CD4-positive, alpha-beta T cell (primary cell): ENCODE measurements at regions not wholly inside any gene's neighbourhood (a gene's known extent, or its start where the extent isn't known, plus 50 kb on each side); places are given as distances from the start of the nearest gene placed in this dataset.

Source experiments
- ATAC-seq: fragments of 200-7000 bp; cut with Tn5 transposase; one replicate; pipeline ENCODE4 v1.10.0; 2022; ENCODE audit warnings: mild to moderate bottlenecking; ENCODE audit not compliant: poor library complexity
- CTCF ChIA-PET: fragments of 350-600 bp; sonication (Branson Sonifier 250); formaldehyde crosslinking; loops from one replicate; lab custom pipeline; 2021; ENCODE audit warnings: antibody characterized with exemption, inconsistent platforms; lab: Charles Lee
- POLR2A ChIA-PET: fragments of 350-600 bp; sonication (Branson Sonifier 250); formaldehyde crosslinking; loops from one replicate; lab custom pipeline; 2021; ENCODE audit warnings: antibody characterized with exemption, inconsistent platforms; lab: Charles Lee
- DNase-seq, 14 experiments: peaks; one replicate each; pipeline ENCODE4 v3.0.0-alpha.2; 2013 to 2020; ENCODE audit warnings: mixed read lengths in 2 of 14
- H3K27ac ChIP-seq, 2 donors: one replicate each; pipeline versions ENCODE4 v1.5.1 to v1.7.0; 2013; ENCODE audit warnings: low read length in 2 of 2, low read depth in 1 of 2, mild to moderate bottlenecking in 1 of 2
- H3K27me3 ChIP-seq, 2 experiments: 1 replicate in 1 of 2; 2 replicates in 1 of 2; pipeline versions ENCODE4 v1.6.1 to v1.7.0; 2013; ENCODE audit warnings: low read length in 2 of 2, control low read depth in 1 of 2, mild to moderate bottlenecking in 1 of 2, moderate library complexity in 1 of 2; ENCODE audit not compliant: insufficient read depth in 2 of 2, control insufficient read depth in 1 of 2
- H3K36me3 ChIP-seq: one replicate; pipeline ENCODE4 v1.6.1; 2013; ENCODE audit warnings: low read length, control low read depth; ENCODE audit not compliant: insufficient read depth
- H3K4me1 ChIP-seq: one replicate; pipeline ENCODE4 v1.6.1; 2013; ENCODE audit warnings: low read length, control low read depth; ENCODE audit not compliant: insufficient read depth
- H3K4me3 ChIP-seq: one replicate; pipeline ENCODE4 v1.5.1; 2013; ENCODE audit warnings: mild to moderate bottlenecking, low read length, moderate library complexity
- H3K9me3 ChIP-seq, 2 experiments: 1 replicate in 1 of 2; 2 replicates in 1 of 2; pipeline versions ENCODE4 v1.6.1 to v1.7.0; 2013; ENCODE audit warnings: low read length in 2 of 2, mild to moderate bottlenecking in 2 of 2, control low read depth in 1 of 2, moderate library complexity in 1 of 2; ENCODE audit not compliant: control insufficient read depth in 1 of 2, insufficient read depth in 1 of 2
- H3K27ac Mint-ChIP-seq: one replicate; pipeline ENCODE4 v1.8.0; 2020; ENCODE audit warnings: mixed read lengths
- H3K27me3 Mint-ChIP-seq: one replicate; pipeline ENCODE4 v1.8.0; 2021; ENCODE audit warnings: mixed read lengths
- H3K36me3 Mint-ChIP-seq: one replicate; pipeline ENCODE4 v1.8.0; 2021; ENCODE audit warnings: low read depth, mixed read lengths
- H3K4me1 Mint-ChIP-seq: one replicate; pipeline ENCODE4 v1.8.0; 2021; ENCODE audit warnings: low read depth, mixed read lengths
- H3K4me3 Mint-ChIP-seq: one replicate; pipeline ENCODE4 v1.8.0; 2020; ENCODE audit warnings: mild to moderate bottlenecking, mixed read lengths
- H3K9me3 Mint-ChIP-seq: one replicate; pipeline ENCODE4 v1.8.0; 2020; ENCODE audit warnings: mixed read lengths
- intact Hi-C, 2 experiments: fragments of 100-400 bp; cut with DNase I in 1 of 2; cut with micrococcal nuclease in 1 of 2; formaldehyde crosslinking; loops; one replicate each; pipeline versions ENCODE4 v1.15.1 to v1.9.0; 2023 to 2025; cut with DNase I, micrococcal nuclease
- TF ChIP-seq, protein P1 (sequence below): fragments of 200-600 bp; IDR thresholded peaks from one replicate; pipeline ENCODE4 v1.8.0; 2022; ENCODE audit warnings: antibody characterized with exemption, mild to moderate bottlenecking

DNA sequence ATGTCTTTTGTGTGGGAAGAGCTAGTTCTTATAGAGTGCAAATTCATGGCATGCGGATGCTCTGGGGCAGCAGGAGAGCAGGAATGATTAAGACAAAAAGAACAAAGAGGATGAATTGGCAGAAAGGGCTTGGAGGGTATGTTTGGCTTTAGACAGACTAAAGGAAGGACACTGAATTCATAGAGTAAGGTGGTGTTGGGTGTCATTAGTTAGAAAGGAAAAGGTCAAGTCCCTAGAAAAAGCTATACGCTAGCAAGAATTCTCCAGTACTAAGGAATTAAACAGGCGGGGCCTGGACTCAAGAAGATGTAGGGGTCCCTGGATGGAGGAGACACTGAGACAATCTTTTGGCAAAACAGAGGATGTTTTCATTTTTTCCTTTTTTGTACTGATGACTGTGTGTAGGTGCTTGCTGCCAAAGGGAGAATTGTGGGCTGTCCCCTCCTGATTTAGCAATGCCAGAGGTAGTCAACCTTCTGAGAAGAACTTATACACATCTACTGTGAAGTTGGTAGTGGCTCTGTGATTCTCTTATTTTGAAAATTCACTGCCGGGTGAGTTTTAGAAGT is 391.0 kb downstream of the SPRY1 start:
- no peak for ATAC-seq

DNA sequence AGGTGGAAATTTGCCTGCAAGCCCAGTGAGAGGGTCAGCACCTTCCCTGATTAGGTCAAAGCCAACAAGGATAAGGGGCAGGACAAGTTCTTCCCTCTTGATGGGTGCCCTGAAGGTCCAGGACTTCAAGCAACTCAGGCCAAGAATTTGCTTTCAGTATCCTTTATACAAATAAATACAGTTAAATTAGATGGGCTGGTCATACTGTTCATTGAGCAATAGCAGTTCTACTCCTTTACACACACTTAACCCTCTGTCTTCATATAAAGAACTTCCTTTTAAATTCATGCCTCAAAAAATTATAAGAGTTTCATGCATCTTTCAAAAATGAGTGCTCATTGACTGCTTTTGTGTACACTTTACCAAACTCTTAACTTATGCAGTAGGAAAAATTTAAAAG is 392.0 kb downstream of the SPRY1 start:
- peaks cover 0 to 3% of the 10 kb centered on the region in 2 experiments for H3K27me3 ChIP-seq
- Mint-ChIP-seq H3K4me1 (no peaks in the 10 kb centered on the region), H3K36me3 (no peaks in the 10 kb centered on the region), H3K27me3 (no peaks in the 10 kb centered on the region), H3K9me3 (no peaks in the 10 kb centered on the region), H3K27ac (no peak overlapping the region), H3K4me3 (no peak overlapping the region)
- CTCF ChIA-PET: no interaction called here
- no peaks in the 10 kb centered on the region for H3K9me3 ChIP-seq
- intact Hi-C loops: no loop called here
- H3K4me3 ChIP-seq: no peak overlapping the region
- no peaks in the 10 kb centered on the region for H3K4me1 ChIP-seq
- ATAC-seq (no peak), DNase-seq (no peak)
- no peak overlapping the region for H3K27ac ChIP-seq
- TF ChIP-seq, protein P1, sequence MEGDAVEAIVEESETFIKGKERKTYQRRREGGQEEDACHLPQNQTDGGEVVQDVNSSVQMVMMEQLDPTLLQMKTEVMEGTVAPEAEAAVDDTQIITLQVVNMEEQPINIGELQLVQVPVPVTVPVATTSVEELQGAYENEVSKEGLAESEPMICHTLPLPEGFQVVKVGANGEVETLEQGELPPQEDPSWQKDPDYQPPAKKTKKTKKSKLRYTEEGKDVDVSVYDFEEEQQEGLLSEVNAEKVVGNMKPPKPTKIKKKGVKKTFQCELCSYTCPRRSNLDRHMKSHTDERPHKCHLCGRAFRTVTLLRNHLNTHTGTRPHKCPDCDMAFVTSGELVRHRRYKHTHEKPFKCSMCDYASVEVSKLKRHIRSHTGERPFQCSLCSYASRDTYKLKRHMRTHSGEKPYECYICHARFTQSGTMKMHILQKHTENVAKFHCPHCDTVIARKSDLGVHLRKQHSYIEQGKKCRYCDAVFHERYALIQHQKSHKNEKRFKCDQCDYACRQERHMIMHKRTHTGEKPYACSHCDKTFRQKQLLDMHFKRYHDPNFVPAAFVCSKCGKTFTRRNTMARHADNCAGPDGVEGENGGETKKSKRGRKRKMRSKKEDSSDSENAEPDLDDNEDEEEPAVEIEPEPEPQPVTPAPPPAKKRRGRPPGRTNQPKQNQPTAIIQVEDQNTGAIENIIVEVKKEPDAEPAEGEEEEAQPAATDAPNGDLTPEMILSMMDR: no peak
- POLR2A ChIA-PET: no interaction called here
- H3K36me3 ChIP-seq: no peaks in the 10 kb centered on the region

More for the DNA sequence above, 391.0 kb downstream of the SPRY1 start:
- Histone ChIP-seq H3K4me1 (no peaks in the 10 kb centered on the region), H3K4me3 (no peak overlapping the region), H3K9me3 (no peaks in the 10 kb centered on the region), H3K27me3 (peaks cover 0 to 3% of the 10 kb centered on the region in 2 experiments), H3K27ac (no peak overlapping the region), H3K36me3 (no peaks in the 10 kb centered on the region)
- TF ChIP-seq, protein P1: no peak
- ChIA-PET CTCF (no interaction called here), POLR2A (interaction anchor here (0.6 kb wide), 1 partner anchor 301 kb away, joined by 3 read pairs; no protein-coding TSS in a partner anchor)
- Mint-ChIP-seq H3K27ac (no peak overlapping the region), H3K9me3 (no peaks in the 10 kb centered on the region), H3K4me3 (no peak overlapping the region), H3K4me1 (no peaks in the 10 kb centered on the region), H3K36me3 (no peaks in the 10 kb centered on the region), H3K27me3 (no peaks in the 10 kb centered on the region)
- intact Hi-C loops: no loop called here
- no peak for DNase-seq

DNA sequence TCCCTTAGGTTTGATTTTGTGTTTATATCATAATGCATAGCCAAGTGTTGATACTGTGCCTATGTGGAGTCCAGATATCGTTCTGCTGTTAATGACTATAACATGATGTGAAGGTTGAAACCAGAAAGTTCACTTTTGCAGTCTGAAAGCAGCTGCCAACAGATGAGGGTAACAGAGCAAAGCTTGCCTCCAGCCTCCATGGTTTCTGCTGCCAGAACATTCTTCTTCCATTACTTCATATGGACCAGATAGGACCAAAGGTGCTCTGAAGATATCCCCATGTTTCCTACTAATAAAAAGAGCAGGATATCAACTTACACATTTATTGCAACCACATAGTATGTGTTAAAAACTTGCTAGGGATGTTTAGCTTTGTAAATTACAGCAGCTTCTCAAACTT is 394.1 kb downstream of the SPRY1 start:
- H3K4me3 ChIP-seq: no peak overlapping the region
- TF ChIP-seq, protein P1: no peak
- no peaks in the 10 kb centered on the region for H3K36me3 ChIP-seq
- Mint-ChIP-seq H3K36me3 (no peaks in the 10 kb centered on the region), H3K27ac (no peak overlapping the region), H3K4me3 (no peak overlapping the region), H3K27me3 (no peaks in the 10 kb centered on the region), H3K9me3 (no peaks in the 10 kb centered on the region), H3K4me1 (no peaks in the 10 kb centered on the region)
- CTCF ChIA-PET: no interaction called here
- H3K27ac ChIP-seq: no peak overlapping the region
- peaks cover 0 to 4% of the 10 kb centered on the region in 2 experiments for H3K9me3 ChIP-seq
- ATAC-seq (no peak), DNase-seq (no peak)
- H3K27me3 ChIP-seq: no peaks in the 10 kb centered on the region
- H3K4me1 ChIP-seq: no peaks in the 10 kb centered on the region
- POLR2A ChIA-PET: no interaction called here
- intact Hi-C loops: no loop called here
